Cardiac septum (tissue), 1 donor: ENCODE measurements at regions not wholly inside any gene's neighbourhood (a gene's known extent, or its start where the extent isn't known, plus 50 kb on each side); places are given as distances from the start of the nearest gene placed in this dataset.
A peak's percentile ranks its signal among the peaks of the same experiment; 100 is the strongest.
"Not testable (repeated sequence)": the region's sequence is repeated elsewhere in the genome, so short reads cannot be mapped to it uniquely, and the experiment has no call there.

Source experiments
- DNase-seq: peaks from one replicate; pipeline ENCODE4 v3.0.0-alpha.2; 2020; ENCODE audit warnings: low spot score
- intact Hi-C: fragments of 100-400 bp; cut with DNase I; formaldehyde crosslinking; loops from one replicate; pipeline ENCODE4 v1.14.0; 2022
- donor health status: DM: no; HTN: no; CAD: no.

DNA sequence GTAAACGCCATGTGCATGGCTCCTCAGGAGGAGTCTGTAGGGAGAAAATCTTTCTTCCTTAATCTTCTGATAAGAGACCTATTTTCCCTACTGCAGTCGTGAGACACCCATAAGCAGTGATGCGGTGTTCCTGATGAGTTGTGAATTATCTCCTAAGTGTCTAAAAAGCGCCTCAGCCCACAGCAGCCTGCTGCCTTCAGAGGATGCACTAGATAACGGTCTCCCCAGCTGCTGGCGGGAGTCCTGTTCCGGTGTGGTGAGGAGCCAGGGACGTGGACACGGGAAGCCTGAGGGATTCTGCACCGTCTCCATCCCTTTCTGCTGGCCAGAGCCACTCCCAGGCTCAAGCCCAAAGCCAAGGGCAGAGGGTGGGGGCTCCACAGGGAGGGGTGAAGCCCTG, 240.9 kb upstream of the SFSWAP start:
- DNase-seq, intact Hi-C loops: not testable (repeated sequence)

DNA sequence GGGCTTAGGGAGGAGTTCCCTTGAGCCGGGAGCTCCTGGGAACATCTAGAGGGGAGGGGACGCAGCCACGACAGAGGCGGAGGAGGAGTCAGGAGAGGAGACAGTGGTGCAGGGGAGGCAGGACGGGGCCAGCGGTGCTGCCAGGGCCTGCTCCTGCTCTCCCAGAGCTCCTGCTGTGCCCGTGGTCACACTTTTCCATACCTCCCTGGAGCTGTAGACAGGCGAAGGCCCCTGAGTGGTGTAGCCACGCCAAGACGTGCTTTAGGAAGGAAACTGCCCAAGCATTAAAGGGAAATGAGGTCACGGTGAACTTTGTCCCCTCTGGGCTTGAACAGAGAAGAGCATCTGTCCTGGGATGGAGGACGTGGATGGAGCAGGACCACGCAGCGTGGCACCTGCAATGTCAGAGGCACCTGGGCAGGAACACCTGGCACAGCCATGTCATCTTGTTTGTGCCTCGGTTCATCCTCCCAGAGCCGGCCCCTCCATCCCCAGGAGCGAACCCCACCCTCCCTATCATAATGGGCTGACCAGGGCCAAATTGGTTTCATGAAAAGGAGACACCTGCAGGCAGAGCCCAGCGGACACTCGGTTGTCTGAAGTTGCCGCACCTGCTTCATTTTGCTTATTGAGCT, 239.5 kb upstream of the SFSWAP start:
- intact Hi-C loops, result no loop called here
- DNase-seq, result peak; percentile 60

DNA sequence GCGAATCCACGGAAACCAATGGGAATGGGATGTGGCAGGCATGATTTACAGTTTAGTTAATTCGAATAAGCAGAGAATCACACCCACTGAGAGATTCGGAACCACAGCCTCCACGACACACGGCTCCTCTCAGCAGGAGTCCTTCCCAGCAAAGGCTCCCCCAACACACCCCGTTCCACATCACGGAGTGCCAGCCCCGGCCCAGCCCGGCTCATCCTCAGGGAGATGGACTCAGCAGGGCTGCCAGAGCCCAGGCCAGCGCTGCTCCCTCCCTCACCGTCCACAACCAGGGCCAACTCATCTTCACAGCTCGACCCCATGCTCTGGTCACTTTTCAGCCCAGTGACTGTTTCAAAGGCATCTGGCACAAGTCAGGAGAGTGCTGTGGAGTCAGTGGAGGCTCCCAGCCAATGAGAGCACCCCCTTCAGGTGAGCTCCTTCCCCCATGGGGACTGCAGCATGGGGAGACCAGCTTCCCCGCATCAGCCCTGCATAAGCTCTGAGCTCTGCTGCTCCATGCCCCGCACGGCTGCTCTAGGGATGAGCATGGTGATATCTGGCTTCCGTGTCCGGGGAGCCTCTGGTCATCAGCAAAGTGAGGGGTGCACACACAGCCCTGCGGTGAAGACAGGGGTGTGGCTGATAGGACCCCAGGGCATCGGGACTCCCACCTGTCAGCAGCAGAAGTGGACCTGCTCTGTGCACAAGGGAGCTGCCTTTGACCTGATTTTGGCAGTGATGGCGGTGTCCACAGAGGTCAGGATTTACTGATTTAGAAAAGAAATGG, 238.8 kb upstream of the SFSWAP start:
- intact Hi-C loops, result no loop called here
- DNase-seq, result peak; percentile 60

DNA sequence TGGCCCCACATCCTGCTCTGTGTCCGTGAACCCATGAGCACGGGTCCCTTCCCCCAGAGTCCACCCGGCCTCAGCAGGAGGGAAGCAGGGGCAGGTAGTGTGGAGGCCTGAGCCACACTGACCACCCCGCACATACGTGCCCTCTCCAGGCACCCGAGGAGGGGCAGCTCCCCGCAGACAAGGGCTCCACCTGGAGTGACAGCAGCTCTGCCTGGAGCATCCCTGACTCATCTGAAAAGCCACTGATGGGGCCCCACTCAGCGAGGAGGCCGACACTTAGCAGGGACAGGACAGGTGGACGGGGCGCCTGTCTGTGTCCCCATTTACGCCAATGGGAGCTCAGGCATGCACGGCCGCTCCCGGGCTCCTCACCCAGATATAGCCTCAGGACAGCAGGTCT, 237.6 kb upstream of the SFSWAP start:
- intact Hi-C loops, result no loop called here
- DNase-seq, result no peak

DNA sequence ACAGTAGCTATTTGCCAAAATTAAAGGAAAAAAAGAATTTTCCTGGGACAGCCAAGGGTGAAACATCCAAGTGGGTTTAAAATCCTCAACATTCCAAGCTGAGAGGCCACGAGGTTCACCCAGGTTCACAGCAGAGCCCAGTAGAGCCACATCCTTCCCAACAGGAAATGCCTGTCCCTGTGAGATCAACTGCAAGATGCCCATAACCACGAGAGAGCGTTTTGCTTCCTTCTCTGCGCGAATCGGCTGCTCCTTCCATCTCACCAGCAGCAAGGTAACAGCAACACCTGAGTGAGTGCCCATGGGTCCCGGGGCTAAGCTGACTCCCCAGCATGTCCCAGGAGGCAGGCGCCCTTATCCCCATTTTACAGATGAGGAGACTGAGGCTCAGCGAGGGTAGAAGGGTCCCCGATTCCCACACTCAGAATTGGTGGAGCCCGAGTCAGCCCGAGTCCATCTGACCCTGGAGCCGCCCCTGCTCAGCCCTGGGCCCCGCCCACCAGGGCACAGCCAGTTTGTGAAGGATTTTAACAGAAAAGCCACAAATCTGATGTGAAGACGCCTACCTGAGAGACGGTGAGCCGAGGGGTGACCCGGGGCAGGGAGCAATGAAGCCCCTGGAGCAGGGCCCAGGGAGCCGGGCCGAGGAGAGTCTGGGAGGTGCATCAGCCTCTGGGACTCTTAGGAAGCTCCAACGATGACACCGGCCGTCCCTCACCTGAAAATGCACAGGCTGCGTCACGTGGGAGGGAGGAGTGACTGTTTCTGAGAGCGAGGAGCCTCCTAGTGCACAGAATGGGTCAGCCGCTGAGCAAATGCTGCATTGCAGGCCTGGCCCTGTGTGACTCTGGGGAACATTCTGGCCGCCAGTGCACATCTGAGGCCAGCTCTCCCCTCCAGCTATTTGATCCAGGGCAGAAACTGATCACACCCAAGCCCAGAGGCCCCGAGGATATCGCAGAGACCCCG, 236.9 kb upstream of the SFSWAP start:
- no peak for DNase-seq
- intact Hi-C loops, result no loop called here

DNA sequence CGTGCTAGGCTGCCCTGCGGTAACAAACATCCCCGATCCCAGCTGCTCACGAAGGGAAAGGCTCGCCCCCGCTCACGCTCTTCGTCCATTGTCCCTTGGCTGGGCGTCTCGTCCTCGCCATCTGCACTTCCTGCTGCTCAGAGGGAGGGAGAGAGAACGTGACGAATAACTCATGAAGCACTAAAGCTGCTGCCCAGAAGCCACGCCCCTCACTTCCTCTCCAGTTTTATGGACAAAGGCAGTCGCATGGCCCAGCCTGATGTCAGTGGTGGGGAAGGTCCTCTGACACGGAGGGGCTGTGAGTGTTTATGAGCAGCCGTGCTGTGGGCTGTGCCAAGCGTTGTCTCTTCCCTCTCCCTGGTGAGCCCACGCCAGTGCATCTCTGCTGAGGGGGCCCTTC, 235.9 kb upstream of the SFSWAP start:
- intact Hi-C loops, DNase-seq: not testable (repeated sequence)

DNA sequence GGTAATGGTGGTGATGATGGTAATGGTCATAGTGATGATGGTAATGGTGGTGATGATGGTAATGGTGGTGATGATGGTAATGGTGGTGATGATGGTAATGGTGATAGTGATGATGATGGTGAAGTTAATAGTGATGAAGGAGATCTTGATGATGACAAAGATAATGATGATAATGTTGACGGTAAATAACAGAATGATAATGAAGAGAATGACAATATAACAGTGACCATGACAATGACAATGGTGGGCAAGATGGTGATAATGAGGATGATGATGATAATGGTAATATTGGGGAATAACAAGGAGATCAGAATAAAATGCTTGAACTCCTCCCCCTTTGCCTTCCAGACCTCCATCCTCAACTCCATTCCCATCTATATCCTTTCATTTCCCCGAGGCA, 233.3 kb upstream of the SFSWAP start:
- no peak for DNase-seq
- intact Hi-C loops, result no loop called here

DNA sequence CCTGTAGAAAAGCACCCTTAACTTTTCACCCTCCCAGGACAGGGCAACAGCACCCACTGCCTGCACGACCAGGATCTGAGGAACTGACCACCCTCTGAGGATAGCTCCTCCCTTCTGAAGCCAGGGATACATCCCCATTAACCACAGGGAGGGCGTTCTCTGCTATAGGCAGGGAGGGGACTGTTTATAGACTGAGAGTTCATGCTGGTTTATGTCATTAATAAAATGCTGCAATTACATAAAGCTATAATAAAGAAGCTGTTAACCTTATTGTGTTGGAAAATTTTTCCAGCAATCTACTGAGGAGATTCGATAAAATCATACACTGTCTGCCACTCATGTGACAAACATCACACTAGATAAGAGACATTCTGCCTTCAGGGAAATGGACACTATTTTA, 232.4 kb upstream of the SFSWAP start:
- intact Hi-C loops, result no loop called here
- no peak for DNase-seq

DNA sequence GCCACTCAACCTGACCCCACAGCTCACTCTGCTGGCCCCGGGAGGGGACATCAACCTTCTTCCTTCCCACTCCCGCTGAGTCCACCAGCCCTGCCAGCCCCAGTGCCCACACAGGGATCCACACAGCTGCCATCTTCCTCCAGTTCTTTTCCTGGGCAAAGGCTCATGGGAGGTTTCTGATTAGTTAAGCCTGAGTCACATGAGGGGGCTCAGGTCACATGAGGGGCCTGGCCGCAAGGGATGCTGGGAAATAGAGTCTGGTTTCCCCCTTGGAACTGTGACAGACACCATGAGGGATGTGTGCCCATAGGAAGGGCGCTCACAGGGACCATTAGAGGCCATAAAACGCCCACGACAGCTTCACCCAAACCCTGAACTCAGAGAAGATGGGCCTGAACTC, 228.7 kb upstream of the SFSWAP start:
- no peak for DNase-seq
- intact Hi-C loops, result no loop called here

DNA sequence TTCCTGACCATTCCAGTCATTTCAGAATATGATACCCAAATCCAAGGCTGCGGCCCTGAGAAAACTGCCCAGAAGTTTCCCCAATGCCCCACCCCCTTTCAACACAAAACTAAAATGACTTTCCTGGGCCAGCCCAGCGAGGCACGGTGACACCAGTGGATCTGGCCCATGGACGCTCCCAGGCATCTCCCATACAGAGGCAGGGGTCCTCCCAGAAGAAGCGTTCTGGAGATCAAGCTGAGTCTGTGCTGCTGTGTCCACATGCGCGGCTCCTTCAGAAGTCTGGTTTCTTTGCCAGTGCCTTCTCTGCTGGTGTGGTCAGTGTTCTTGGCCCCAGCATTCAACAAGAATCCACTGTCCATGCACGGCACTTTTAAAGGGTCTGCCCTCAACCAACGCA, 228.2 kb upstream of the SFSWAP start:
- intact Hi-C loops, result no loop called here
- no peak for DNase-seq

DNA sequence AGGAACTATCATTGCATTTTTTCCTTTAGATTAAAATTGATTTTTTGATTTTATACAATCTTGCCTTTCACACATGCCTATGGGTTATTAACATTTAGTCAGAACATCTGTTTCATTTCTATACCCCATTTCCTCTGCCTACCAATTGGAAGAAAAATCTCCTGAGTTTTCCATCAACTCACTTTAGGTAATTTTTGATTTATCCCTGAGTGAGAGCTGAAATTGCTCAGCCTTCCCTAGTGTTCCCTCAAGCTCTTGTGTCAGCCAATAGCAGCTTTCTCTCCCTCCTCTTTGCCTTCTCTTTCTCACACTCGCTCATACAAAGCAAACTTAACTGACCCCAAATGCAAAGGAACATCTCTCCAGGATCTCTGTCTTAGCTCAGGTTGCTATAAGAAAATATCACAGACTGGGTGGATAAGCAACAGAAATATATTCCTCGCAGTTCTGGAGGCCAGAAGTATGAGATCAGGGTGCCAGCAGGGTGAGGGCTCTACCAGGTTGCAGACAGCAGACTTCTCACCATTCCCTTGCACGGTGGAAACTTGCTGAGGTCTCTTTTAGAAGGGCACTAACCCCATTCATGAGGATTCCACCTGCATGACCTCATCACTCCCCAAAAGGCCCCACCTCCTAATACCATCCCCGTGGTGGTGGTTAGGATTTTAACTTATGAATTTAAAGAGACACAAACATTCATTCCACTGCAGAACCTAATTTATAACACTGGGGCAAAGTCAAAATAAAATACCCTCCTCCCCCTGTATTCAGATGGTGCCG, 224.2 kb upstream of the SFSWAP start:
- intact Hi-C loops, result no loop called here
- no peak for DNase-seq

DNA sequence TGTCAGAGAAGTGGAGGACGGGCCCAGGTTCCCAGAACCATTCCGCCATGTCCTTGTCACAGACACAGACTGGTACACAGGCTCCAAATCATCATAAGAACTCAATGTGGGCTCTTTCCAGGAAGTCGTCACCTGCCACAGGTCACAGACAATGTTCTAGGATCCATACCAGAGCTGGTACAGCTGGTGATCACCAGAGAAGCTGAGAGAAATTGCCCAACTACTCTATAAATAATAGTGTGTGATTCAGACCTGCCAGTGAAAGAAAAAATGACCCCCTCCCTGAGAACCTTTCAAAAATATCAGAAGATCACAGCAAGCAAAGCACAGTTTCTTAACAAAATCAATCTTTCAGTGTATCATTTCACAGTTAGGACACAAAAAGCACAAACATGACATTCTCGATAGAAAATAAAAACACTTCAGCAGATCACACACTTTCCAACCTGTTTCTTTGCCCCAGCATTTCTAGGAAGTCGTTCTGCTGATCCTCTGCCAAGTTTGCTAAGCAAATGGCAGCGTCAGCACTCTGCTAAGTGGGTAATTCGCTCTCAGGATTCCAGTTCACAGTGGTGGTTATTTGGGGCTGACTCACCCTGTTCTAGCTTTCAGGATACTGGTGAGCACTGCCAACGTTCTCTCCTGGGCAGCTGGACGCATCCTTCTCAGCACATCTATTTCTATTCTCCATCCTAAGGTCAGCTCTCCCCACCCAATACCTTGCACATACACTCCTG, 223.3 kb upstream of the SFSWAP start:
- no peak for DNase-seq

DNA sequence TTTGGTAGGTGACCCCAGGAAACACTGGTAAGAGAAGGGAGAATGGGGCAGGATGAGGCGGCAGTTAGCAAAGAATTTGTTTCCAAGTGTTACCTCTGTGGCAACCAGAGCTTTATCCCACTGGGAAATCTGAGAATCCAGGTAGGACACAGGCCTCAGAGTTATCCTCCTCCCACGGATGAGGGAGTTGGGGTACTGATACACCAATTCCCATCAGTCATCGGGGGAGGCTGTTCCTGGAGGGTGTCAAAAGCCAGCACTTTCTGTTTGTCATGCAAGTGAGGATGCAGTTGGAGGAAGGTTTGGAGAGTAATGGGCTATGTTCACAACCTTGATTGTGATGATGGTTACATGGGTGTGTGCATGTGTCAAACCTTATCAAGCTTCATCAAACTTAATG, 221.2 kb upstream of the SFSWAP start:
- intact Hi-C loops, result no loop called here
- no peak for DNase-seq

More for the DNA sequence above, 223.3 kb upstream of the SFSWAP start:
- intact Hi-C loops, result no loop called here

DNA sequence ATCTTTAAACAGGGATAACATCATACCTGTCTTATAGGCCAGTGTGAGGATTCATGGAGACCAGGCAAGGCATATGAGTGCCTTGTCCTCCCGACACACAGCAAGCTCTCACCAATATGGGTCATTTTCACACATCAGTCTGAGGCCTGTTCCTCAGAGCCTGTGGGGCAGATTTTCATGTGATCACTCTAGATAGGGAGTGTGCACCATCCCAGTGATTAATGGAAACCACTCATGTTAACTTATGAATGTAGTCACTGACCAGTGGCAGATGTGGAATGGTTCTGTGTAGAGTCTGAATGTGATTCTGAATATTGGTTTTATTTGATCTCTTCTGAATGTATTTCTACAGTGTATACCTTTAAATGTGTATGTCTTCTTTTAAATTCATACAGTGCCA, 219.7 kb upstream of the SFSWAP start:
- intact Hi-C loops, result no loop called here
- no peak for DNase-seq

DNA sequence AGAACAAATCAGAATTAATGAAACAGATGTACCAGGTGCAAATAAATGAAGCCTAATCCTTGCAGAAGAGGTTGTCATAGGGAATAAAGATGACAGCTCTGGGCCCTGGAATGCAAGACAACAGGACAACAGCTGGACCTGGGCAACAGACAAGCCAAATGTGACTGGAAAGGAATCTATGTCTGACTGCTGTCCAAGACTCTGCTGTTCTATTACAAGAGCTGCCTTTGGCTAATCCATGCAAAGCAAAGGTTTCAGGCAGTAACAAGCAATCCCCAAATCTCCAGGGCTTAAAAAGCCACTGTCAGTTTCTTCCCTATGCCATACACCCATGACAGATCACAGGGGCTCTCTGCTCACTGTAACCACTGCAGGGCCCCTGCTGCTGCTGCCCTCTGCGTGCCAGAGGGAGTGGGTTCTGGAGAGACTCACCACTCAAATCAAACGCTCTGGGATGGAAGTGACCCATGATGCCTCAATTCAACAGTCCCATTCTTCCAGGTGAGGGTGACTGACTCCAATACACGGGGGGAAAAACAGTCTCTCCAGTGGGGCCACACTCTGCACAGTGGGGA, 218.9 kb upstream of the SFSWAP start:
- intact Hi-C loops, result no loop called here

DNA sequence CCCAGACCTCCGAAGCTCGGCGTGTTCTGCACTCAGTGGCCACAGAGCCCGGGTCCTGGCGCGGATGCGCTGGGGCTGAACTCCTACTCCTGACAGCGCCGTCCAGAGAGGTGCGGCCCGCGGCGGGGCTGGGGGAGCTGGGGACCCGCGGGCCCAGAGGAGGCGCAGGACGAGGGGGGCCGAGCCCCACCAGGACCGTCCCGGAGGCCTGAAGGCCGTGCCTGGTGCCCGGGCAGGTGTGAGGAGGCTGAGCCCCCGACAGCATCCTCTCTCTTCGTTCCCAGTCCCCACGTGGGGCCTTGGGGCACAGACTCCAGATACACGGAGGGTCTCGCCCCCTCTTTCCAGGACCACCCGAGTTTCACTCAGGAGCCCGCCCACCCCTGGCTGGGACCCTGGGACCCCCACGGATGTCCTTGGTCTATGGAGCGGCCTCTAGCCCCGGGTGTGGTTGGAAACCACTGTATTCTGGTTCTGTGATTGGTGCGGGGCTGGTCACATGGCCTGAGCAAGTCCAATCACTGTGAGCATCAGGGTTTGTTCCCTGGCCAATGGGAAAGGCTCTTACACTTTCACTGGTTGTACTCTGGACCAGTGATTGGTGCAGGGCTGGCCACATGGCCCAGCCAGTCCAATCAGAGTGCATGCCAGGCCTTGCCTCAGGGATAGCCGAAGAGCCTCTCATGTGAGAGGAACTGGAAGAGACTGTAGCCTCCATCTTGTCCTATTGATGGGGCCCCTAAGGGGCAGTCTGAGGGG, 217.6 kb upstream of the SFSWAP start:
- intact Hi-C loops, result no loop called here
- DNase-seq, result no peak

More for the DNA sequence above, 218.9 kb upstream of the SFSWAP start:
- DNase-seq, result no peak

DNA sequence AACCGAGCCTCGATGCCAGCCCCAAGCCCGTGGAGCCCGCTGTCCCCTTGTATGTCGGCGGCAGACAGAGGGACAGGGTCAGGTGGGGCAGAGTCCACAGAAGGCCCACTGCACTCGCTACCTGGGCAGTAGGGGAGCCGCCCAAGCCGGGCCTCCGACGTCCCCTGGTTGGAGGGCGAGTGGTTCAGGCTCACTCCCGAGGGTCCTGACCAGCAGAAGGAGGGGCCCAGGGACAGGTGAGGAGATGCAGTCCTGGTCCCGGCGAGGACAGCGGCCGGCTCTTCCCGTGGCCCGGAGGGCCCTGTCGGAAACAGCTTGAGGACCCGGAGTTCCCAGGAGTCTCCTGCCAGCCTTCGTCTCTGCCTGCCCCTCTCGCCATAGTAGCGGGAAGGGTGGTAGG, 216.7 kb upstream of the SFSWAP start:
- intact Hi-C loops, result no loop called here
- no peak for DNase-seq
